GM12892 (cell line): ENCODE measurements at regions not wholly inside any gene's neighbourhood (a gene's known extent, or its start where the extent isn't known, plus 50 kb on each side); places are given as distances from the start of the nearest gene placed in this dataset.
"Not testable (repeated sequence)": the region's sequence is repeated elsewhere in the genome, so short reads cannot be mapped to it uniquely, and the experiment has no call there.

Source experiments
- DNase-seq: peaks from one replicate; pipeline ENCODE4 v3.0.0; 2011; ENCODE audit not compliant: insufficient read length
- FAIRE-seq: peaks from 2 replicates; lab custom pipeline; 2011; peaks lifted over from hg19 to GRCh38; lab: Jason Lieb, UNC
- POLR2A ChIP-seq: IDR thresholded peaks from 2 replicates; pipeline ENCODE4 v1.6.1; 2011; ENCODE audit warnings: low read depth, low read length, control low read depth
- POLR2AphosphoS5 ChIP-seq: IDR thresholded peaks from 2 replicates; pipeline ENCODE4 v1.6.1; 2011; ENCODE audit warnings: low read depth, low read length, control low read depth
- TAF1 ChIP-seq: IDR thresholded peaks from 2 replicates; pipeline ENCODE4 v1.6.1; 2011; ENCODE audit warnings: low read depth, mild to moderate bottlenecking, control low read depth, low read length, borderline replicate concordance

- DNase-seq, result no peak
- no peak for TF ChIP-seq POLR2A
- TF ChIP-seq TAF1, result no peak
- TF ChIP-seq POLR2AphosphoS5, result no peak
- FAIRE-seq, result no peak
Measured at GRCh38 chr2:103174711-103175110, 412.9 kb downstream of the TMEM182 start.

- TF ChIP-seq POLR2AphosphoS5 (no peak), POLR2A (no peak), TAF1 (no peak)
- no peak for FAIRE-seq
Measured at GRCh38 chr2:103176294-103176915, 414.6 kb downstream of the TMEM182 start.

GRCh38 chr2:103179798-103180197 is 418.0 kb downstream of the TMEM182 start:
- TF ChIP-seq POLR2A (no peak), POLR2AphosphoS5 (no peak), TAF1 (no peak)
- DNase-seq, result no peak
- no peak for FAIRE-seq

More at GRCh38 chr2:103176294-103176915, 414.6 kb downstream of the TMEM182 start:
- DNase-seq, result no peak

- no peak for DNase-seq
- no peak for FAIRE-seq
Measured at GRCh38 chr2:103183061-103183460, 421.2 kb downstream of the TMEM182 start.

GRCh38 chr2:103196802-103197201 is 435.0 kb downstream of the TMEM182 start:
- DNase-seq (no peak), FAIRE-seq (no peak)
- TF ChIP-seq POLR2A (no peak), TAF1 (no peak), POLR2AphosphoS5 (no peak)

More at GRCh38 chr2:103183061-103183460, 421.2 kb downstream of the TMEM182 start:
- TF ChIP-seq POLR2AphosphoS5, result no peak
- no peak for TF ChIP-seq POLR2A

GRCh38 chr2:103200774-103201173 is 438.9 kb downstream of the TMEM182 start:
- FAIRE-seq, DNase-seq: not testable (repeated sequence)

GRCh38 chr2:103208916-103209315 is 447.1 kb downstream of the TMEM182 start:
- FAIRE-seq, result no peak

GRCh38 chr2:103213028-103213542 is 451.3 kb downstream of the TMEM182 start:
- no peak for TF ChIP-seq TAF1
- no peak for TF ChIP-seq POLR2AphosphoS5
- no peak for TF ChIP-seq POLR2A
- DNase-seq (no peak), FAIRE-seq (no peak)

More at GRCh38 chr2:103208916-103209315, 447.1 kb downstream of the TMEM182 start:
- no peak for TF ChIP-seq TAF1
- no peak for TF ChIP-seq POLR2A
- TF ChIP-seq POLR2AphosphoS5, result no peak
- DNase-seq, result no peak

GRCh38 chr2:103218516-103218915 is 456.7 kb downstream of the TMEM182 start:
- TF ChIP-seq POLR2AphosphoS5, result no peak
- TF ChIP-seq TAF1, result no peak
- TF ChIP-seq POLR2A, result no peak
- no peak for FAIRE-seq
- no peak for DNase-seq

- FAIRE-seq, result no peak
Measured at GRCh38 chr2:103219398-103219797, 457.6 kb downstream of the TMEM182 start.

GRCh38 chr2:103222969-103223368 is 461.1 kb downstream of the TMEM182 start:
- no peak for TF ChIP-seq TAF1
- no peak for TF ChIP-seq POLR2AphosphoS5
- no peak for TF ChIP-seq POLR2A
- FAIRE-seq (no peak), DNase-seq (no peak)

More at GRCh38 chr2:103219398-103219797, 457.6 kb downstream of the TMEM182 start:
- TF ChIP-seq POLR2AphosphoS5 (no peak), POLR2A (no peak), TAF1 (no peak)
- no peak for DNase-seq

- FAIRE-seq, result no peak
Measured at GRCh38 chr2:103230796-103231195, 469.0 kb downstream of the TMEM182 start.

More at GRCh38 chr2:103230796-103231195, 469.0 kb downstream of the TMEM182 start:
- TF ChIP-seq TAF1 (no peak), POLR2A (no peak), POLR2AphosphoS5 (no peak)
- no peak for DNase-seq
